Endothelial cell of umbilical vein (primary cell): ENCODE measurements at regions not wholly inside any gene's neighbourhood (a gene's known extent, or its start where the extent isn't known, plus 50 kb on each side); places are given as distances from the start of the nearest gene placed in this dataset.

ENCODE experiments used
- BruUV-seq: library from RNA; stranded (reverse); fragments of 400-500 nt; replicated peaks from 2 replicates; lab custom pipeline; 2021; lab: Mats Ljungman, UMichigan
- CTCF ChIA-PET: fragments of 300-600, 350-600 bp; sonication (Branson Sonifier 250); formaldehyde crosslinking; loops from one replicate; lab custom pipeline; 2021; ENCODE audit warnings: antibody characterized with exemption, inconsistent platforms; lab: Charles Lee
- POLR2A ChIA-PET: fragments of 300-600, 350-600 bp; sonication (Branson Sonifier 250); formaldehyde crosslinking; loops from one replicate; lab custom pipeline; 2021; ENCODE audit warnings: antibody characterized with exemption, inconsistent platforms; lab: Charles Lee
- DNase-seq: peaks from one replicate; pipeline ENCODE4 v3.0.0-alpha.2; 2011; ENCODE audit warnings: low read depth, low spot score
- FAIRE-seq: peaks from 2 replicates; lab custom pipeline; 2011; peaks lifted over from hg19 to GRCh38; lab: Jason Lieb, UNC
- H2AFZ ChIP-seq: 2 replicates; pipeline ENCODE4 v1.6.0; 2012; ENCODE audit warnings: low read depth, low read length, control low read depth, inconsistent platforms
- H3K27ac ChIP-seq: 2 replicates; pipeline ENCODE4 v1.5.1; 2011; ENCODE audit warnings: low read depth, mild to moderate bottlenecking, control low read depth, low read length, moderate library complexity; ENCODE audit not compliant: insufficient read depth
- H3K27me3 ChIP-seq, 2 experiments: 2 replicates each; pipeline versions ENCODE4 v1.6.0 to v1.6.1; 2011; ENCODE audit warnings: low read length in 2 of 2, mixed read lengths in 1 of 2; ENCODE audit not compliant: control insufficient read depth in 2 of 2, insufficient read depth in 2 of 2
- H3K36me3 ChIP-seq, 2 experiments: 2 replicates in 1 of 2; 3 replicates in 1 of 2; pipeline ENCODE4 v1.5.1; 2011; ENCODE audit warnings: low read length in 2 of 2, mild to moderate bottlenecking in 1 of 2, moderate library complexity in 1 of 2; ENCODE audit not compliant: control insufficient read depth in 2 of 2, insufficient read depth in 2 of 2; ENCODE audit errors: extremely low read depth in 1 of 2
- H3K4me1 ChIP-seq: 3 replicates; pipeline ENCODE4 v1.5.1; 2011; ENCODE audit warnings: mild to moderate bottlenecking, low read length; ENCODE audit not compliant: control insufficient read depth, insufficient read depth; ENCODE audit errors: extremely low read depth
- H3K4me2 ChIP-seq: 2 replicates; pipeline ENCODE4 v1.6.1; 2011; ENCODE audit warnings: low read length, control low read depth, mixed read lengths; ENCODE audit not compliant: insufficient read depth
- H3K4me3 ChIP-seq, 3 experiments: fragments of 200-600 bp in 1 of 3; sonication (generic), shearing (Covaris generic) in 1 of 3; replicated peaks in 1 of 3; 2 replicates each; pipeline ENCODE4 v1.5.1; 2011 to 2016; ENCODE audit warnings: control low read depth in 3 of 3, low read length in 3 of 3, mild to moderate bottlenecking in 2 of 3, inconsistent platforms in 1 of 3, low read depth in 1 of 3, moderate library complexity in 1 of 3; ENCODE audit not compliant: insufficient read depth in 1 of 3
- H3K79me2 ChIP-seq: 2 replicates; pipeline ENCODE4 v1.6.0; 2012; ENCODE audit warnings: low read length, inconsistent platforms; ENCODE audit not compliant: control insufficient read depth, insufficient read depth
- H3K9ac ChIP-seq: replicated peaks from 2 replicates; pipeline ENCODE3; 2011; ENCODE audit warnings: low read length, control low read depth; ENCODE audit not compliant: insufficient read depth; ENCODE audit errors: extremely low read depth
- H3K9me1 ChIP-seq: replicated peaks from 3 replicates; pipeline ENCODE4 v1.6.0; 2011; ENCODE audit warnings: mild to moderate bottlenecking, low read length; ENCODE audit not compliant: control insufficient read depth, insufficient read depth; ENCODE audit errors: extremely low read depth
- H3K9me3 ChIP-seq: replicated peaks from 2 replicates; pipeline ENCODE4 v1.5.1; 2012; ENCODE audit warnings: low read length, inconsistent platforms; ENCODE audit not compliant: control insufficient read depth, insufficient read depth
- H4K20me1 ChIP-seq: replicated peaks from 2 replicates; pipeline ENCODE3; 2011; ENCODE audit warnings: mild to moderate bottlenecking, low read length; ENCODE audit not compliant: control insufficient read depth, insufficient read depth; ENCODE audit errors: extremely low read depth
- EZH2 ChIP-seq: IDR thresholded peaks from 2 replicates; pipeline ENCODE4 v1.6.1; 2012; ENCODE audit warnings: borderline replicate concordance, low read depth, mild to moderate bottlenecking, moderate library complexity, low read length, inconsistent platforms; ENCODE audit not compliant: severe bottlenecking
- FOS ChIP-seq: IDR thresholded peaks from 2 replicates; pipeline ENCODE4 v1.6.1; 2011; ENCODE audit warnings: mild to moderate bottlenecking, low read length, moderate library complexity, borderline replicate concordance; ENCODE audit not compliant: insufficient read depth
- JUN ChIP-seq: IDR thresholded peaks from 2 replicates; pipeline ENCODE4 v1.6.1; 2011; ENCODE audit warnings: borderline replicate concordance, low read depth; ENCODE audit not compliant: insufficient read length, insufficient read depth
- MYC ChIP-seq: IDR thresholded peaks from one replicate; pipeline ENCODE4 v1.6.1; 2011; ENCODE audit warnings: mild to moderate bottlenecking, low read depth, low read length
- POLR2AphosphoS5 ChIP-seq: IDR thresholded peaks from 2 replicates; pipeline ENCODE4 v1.6.1; 2012; ENCODE audit warnings: low read depth, mild to moderate bottlenecking, control low read depth, low read length, moderate library complexity; ENCODE audit not compliant: insufficient read depth
- dilution Hi-C: fragments of 300-500 bp; cut with MboI; formaldehyde crosslinking; loops from one replicate; pipeline ENCODE4 v1.15.0; 2019; ENCODE audit warnings: low sequenced_read_pairs; ENCODE audit not compliant: extremely low pct_ligation_motif_present
- intact Hi-C: fragments of 100-400 bp; cut with micrococcal nuclease; formaldehyde crosslinking; loops from one replicate; pipeline ENCODE4 v1.10.0; 2022
- TF ChIP-seq, protein P1 (sequence below): IDR thresholded peaks from 2 replicates; pipeline ENCODE4 v1.6.1; 2011; ENCODE audit not compliant: insufficient read depth, insufficient read length
- TF ChIP-seq, protein P2 (sequence below), 2 donors: IDR thresholded peaks; 1 replicate in 1 of 2; 2 replicates in 1 of 2; pipeline ENCODE4 v1.5.1; 2011; ENCODE audit warnings: low read length in 2 of 2, mild to moderate bottlenecking in 2 of 2, moderate library complexity in 2 of 2, control low read depth in 1 of 2, inconsistent platforms in 1 of 2, low read depth in 1 of 2; ENCODE audit not compliant: insufficient read depth in 1 of 2; ENCODE audit errors: extremely low read depth in 1 of 2

- H3K79me2 ChIP-seq, result no peaks in the 10 kb centered on the region
- no peaks in the 10 kb centered on the region for H3K9me1 ChIP-seq
- no peaks in the 10 kb centered on the region for H3K36me3 ChIP-seq
- no peak for FAIRE-seq
- BruUV-seq, result no TSS peak
- no peak overlapping the region for H3K4me2 ChIP-seq
- no peak for DNase-seq
- ChIA-PET CTCF (interaction anchor here (1.6 kb wide), 1 partner anchor 44 kb away, joined by 3 read pairs; no protein-coding TSS in a partner anchor), POLR2A (no interaction called here)
- dilution Hi-C loops, result no loop called here
- H3K9me3 ChIP-seq, result no peaks in the 10 kb centered on the region
- peaks cover 12% of the 10 kb centered on the region for H3K4me1 ChIP-seq
- H2AFZ ChIP-seq, result no peak overlapping the region
- no peaks in the 10 kb centered on the region for H3K27me3 ChIP-seq
- TF ChIP-seq, protein P1, sequence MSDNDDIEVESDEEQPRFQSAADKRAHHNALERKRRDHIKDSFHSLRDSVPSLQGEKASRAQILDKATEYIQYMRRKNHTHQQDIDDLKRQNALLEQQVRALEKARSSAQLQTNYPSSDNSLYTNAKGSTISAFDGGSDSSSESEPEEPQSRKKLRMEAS, result no peak
- TF ChIP-seq, protein P2, sequence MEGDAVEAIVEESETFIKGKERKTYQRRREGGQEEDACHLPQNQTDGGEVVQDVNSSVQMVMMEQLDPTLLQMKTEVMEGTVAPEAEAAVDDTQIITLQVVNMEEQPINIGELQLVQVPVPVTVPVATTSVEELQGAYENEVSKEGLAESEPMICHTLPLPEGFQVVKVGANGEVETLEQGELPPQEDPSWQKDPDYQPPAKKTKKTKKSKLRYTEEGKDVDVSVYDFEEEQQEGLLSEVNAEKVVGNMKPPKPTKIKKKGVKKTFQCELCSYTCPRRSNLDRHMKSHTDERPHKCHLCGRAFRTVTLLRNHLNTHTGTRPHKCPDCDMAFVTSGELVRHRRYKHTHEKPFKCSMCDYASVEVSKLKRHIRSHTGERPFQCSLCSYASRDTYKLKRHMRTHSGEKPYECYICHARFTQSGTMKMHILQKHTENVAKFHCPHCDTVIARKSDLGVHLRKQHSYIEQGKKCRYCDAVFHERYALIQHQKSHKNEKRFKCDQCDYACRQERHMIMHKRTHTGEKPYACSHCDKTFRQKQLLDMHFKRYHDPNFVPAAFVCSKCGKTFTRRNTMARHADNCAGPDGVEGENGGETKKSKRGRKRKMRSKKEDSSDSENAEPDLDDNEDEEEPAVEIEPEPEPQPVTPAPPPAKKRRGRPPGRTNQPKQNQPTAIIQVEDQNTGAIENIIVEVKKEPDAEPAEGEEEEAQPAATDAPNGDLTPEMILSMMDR (IDR thresholded peaks at IDR 0.05; ENCODE audit: extremely low read depth in 1 of 2, insufficient read depth in 1 of 2, low read depth in 1 of 2, low read length in 2 of 2), result no peak
- TF ChIP-seq POLR2AphosphoS5 (no peak), MYC (no peak), JUN (no peak), FOS (no peak), EZH2 (no peak)
- no peak overlapping the region for H3K9ac ChIP-seq
- no peak overlapping the region for H3K4me3 ChIP-seq
- H4K20me1 ChIP-seq, result no peaks in the 10 kb centered on the region
- no peak overlapping the region for H3K27ac ChIP-seq
- intact Hi-C loops, result no loop called here
These were observed 158.2 kb upstream of the IRF2BP2 start for GRCh38 chr1:234768171-234768568.
